Left lung (tissue), 4 donors: ENCODE measurements at regions not wholly inside any gene's neighbourhood (a gene's known extent, or its start where the extent isn't known, plus 50 kb on each side); places are given as distances from the start of the nearest gene placed in this dataset.
A peak's percentile ranks its signal among the peaks of the same experiment; 100 is the strongest.

ENCODE experiments used
- ATAC-seq: fragments of 200-7000 bp; cut with Tn5 transposase; one replicate; pipeline ENCODE4 v1.9.1; 2020; ENCODE audit warnings: moderate library complexity
- DNase-seq, 4 donors: peaks; one replicate each; pipeline ENCODE4 v3.0.0-alpha.2; 2013 to 2020
- H3K27ac ChIP-seq, 2 donors: fragments of 200-600 bp; sonication (generic) in 1 of 2; one replicate each; pipeline versions ENCODE4 v1.5.0 to v1.8.0; 2020 to 2021
- H3K27me3 ChIP-seq, 2 donors: fragments of 200-600 bp; sonication (generic) in 1 of 2; one replicate each; pipeline versions ENCODE4 v1.5.0 to v1.8.0; 2020 to 2021
- H3K36me3 ChIP-seq, 2 donors: fragments of 200-600 bp; sonication (generic) in 1 of 2; one replicate each; pipeline versions ENCODE4 v1.5.0 to v1.8.0; 2020 to 2021
- H3K4me1 ChIP-seq, 2 donors: fragments of 200-600 bp; one replicate each; pipeline ENCODE4 v1.8.0; 2021
- H3K4me3 ChIP-seq, 2 donors: fragments of 200-600 bp; sonication (generic) in 1 of 2; one replicate each; pipeline versions ENCODE4 v1.5.0 to v1.8.0; 2020 to 2021; ENCODE audit warnings: mild to moderate bottlenecking in 1 of 2
- H3K9me3 ChIP-seq, 2 donors: fragments of 200-600 bp; sonication (generic) in 1 of 2; one replicate each; pipeline versions ENCODE4 v1.5.0 to v1.8.0; 2020 to 2021
- CTCF ChIP-seq, 2 donors: fragments of 200-600 bp; sonication (generic) in 1 of 2; IDR thresholded peaks; one replicate each; pipeline versions ENCODE4 v1.5.0 to v1.8.0; 2021; ENCODE audit warnings: antibody characterized with exemption in 2 of 2
- intact Hi-C, 2 donors: fragments of 100-400 bp; cut with DNase I; formaldehyde crosslinking; loops; one replicate each; pipeline versions ENCODE4 v1.11.2 to v1.14.2; 2022
- donor health status: DM: no; HTN: yes; CAD: no.
- donor health status: DM: no; HTN: no; CAD: no.

- no peaks in the 10 kb centered on the region for H3K9me3 ChIP-seq
- no peak for ATAC-seq
- no peak for TF ChIP-seq CTCF (IDR thresholded peaks at IDR 0.05)
- intact Hi-C loops, result no loop called here
- no peak for DNase-seq
- H3K4me1 ChIP-seq, result no peaks in the 10 kb centered on the region
- H3K36me3 ChIP-seq, result no peaks in the 10 kb centered on the region
- H3K27me3 ChIP-seq, result peaks cover 0 to 15% of the 10 kb centered on the region in 2 donors
- H3K27ac ChIP-seq, result no peak overlapping the region
- H3K4me3 ChIP-seq, result no peak overlapping the region
Observed at GRCh38 chr5:2594701-2595100, 156.8 kb downstream of the IRX2 start.

GRCh38 chr5:2592766-2593165 lies 158.7 kb downstream of the IRX2 start:
- Histone ChIP-seq H3K9me3 (no peaks in the 10 kb centered on the region), H3K27ac (no peak overlapping the region), H3K36me3 (no peaks in the 10 kb centered on the region), H3K4me3 (no peak overlapping the region), H3K27me3 (peaks cover 0 to 15% of the 10 kb centered on the region in 2 donors), H3K4me1 (no peaks in the 10 kb centered on the region)
- TF ChIP-seq CTCF (IDR thresholded peaks at IDR 0.05), result no peak
- DNase-seq, result no peak
- intact Hi-C loops, result no loop called here
- ATAC-seq, result no peak

- Histone ChIP-seq H3K4me3 (no peak overlapping the region), H3K27ac (no peak overlapping the region), H3K9me3 (no peaks in the 10 kb centered on the region), H3K27me3 (peaks cover 0 to 15% of the 10 kb centered on the region in 2 donors), H3K4me1 (no peaks in the 10 kb centered on the region), H3K36me3 (no peaks in the 10 kb centered on the region)
- peak in 1 of 4 donors; percentile 62 for DNase-seq
- no peak for ATAC-seq
- intact Hi-C loops, result no loop called here
- no peak for TF ChIP-seq CTCF (IDR thresholded peaks at IDR 0.05)
Observed at GRCh38 chr5:2591777-2592453, 159.6 kb downstream of the IRX2 start.

GRCh38 chr5:2588850-2589501 lies 162.5 kb downstream of the IRX2 start:
- H3K9me3 ChIP-seq, result peaks cover 0 to 2% of the 10 kb centered on the region in 2 donors
- H3K4me3 ChIP-seq, result no peak overlapping the region
- intact Hi-C loops, result no loop called here
- H3K36me3 ChIP-seq, result no peaks in the 10 kb centered on the region
- no peak overlapping the region for H3K27ac ChIP-seq
- peaks cover 0 to 15% of the 10 kb centered on the region in 2 donors for H3K27me3 ChIP-seq
- no peak for ATAC-seq
- DNase-seq, result no peak
- TF ChIP-seq CTCF (IDR thresholded peaks at IDR 0.05), result no peak
- H3K4me1 ChIP-seq, result no peaks in the 10 kb centered on the region

GRCh38 chr5:2587189-2588031 lies 164.1 kb downstream of the IRX2 start:
- Histone ChIP-seq H3K36me3 (no peaks in the 10 kb centered on the region), H3K27ac (no peak overlapping the region), H3K4me3 (no peak overlapping the region), H3K9me3 (peaks cover 0 to 2% of the 10 kb centered on the region in 2 donors), H3K27me3 (peaks cover 0 to 15% of the 10 kb centered on the region in 2 donors), H3K4me1 (no peaks in the 10 kb centered on the region)
- ATAC-seq, result no peak
- intact Hi-C loops, result no loop called here
- DNase-seq, result peak in 1 of 4 donors; percentile 44
- TF ChIP-seq CTCF (IDR thresholded peaks at IDR 0.05), result no peak
